Mammary epithelial cell (primary cell): ENCODE measurements at regions not wholly inside any gene's neighbourhood (a gene's known extent, or its start where the extent isn't known, plus 50 kb on each side); places are given as distances from the start of the nearest gene placed in this dataset.

ENCODE experiments used
- EZH2 ChIP-seq: IDR thresholded peaks from 2 replicates; pipeline ENCODE4 v1.6.1; 2012; ENCODE audit warnings: low read length, inconsistent platforms, borderline replicate concordance
- TF ChIP-seq, protein P1 (sequence below), 2 donors: IDR thresholded peaks in 1 of 2; conservative IDR thresholded peaks in 1 of 2; 2 replicates each; pipeline ENCODE4 v1.5.1; 2011 to 2012; ENCODE audit warnings: inconsistent platforms in 2 of 2, low read length in 2 of 2, mild to moderate bottlenecking in 2 of 2, control low read depth in 1 of 2, low read depth in 1 of 2; ENCODE audit not compliant: insufficient read depth in 1 of 2; ENCODE audit errors: extremely low read depth in 1 of 2

DNA sequence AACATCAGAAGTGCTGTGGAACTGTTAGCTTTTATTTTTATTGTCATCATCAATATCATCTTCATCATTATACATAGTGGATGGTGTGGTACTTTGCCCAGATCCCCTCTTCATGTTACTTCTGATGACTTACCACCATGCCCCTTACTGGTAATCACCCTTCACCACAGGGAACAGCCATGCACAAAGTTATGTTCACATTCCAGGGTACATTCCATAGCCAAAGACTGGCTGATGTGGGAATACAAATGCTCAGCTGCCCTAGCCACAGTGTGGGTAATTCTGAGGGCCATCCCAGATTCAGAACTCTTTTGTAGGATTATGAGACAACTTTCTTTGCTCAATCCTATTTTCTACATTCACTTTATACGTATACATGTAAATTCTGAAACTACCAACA, 691.3 kb upstream of the CXADR start:
- TF ChIP-seq, protein P1, sequence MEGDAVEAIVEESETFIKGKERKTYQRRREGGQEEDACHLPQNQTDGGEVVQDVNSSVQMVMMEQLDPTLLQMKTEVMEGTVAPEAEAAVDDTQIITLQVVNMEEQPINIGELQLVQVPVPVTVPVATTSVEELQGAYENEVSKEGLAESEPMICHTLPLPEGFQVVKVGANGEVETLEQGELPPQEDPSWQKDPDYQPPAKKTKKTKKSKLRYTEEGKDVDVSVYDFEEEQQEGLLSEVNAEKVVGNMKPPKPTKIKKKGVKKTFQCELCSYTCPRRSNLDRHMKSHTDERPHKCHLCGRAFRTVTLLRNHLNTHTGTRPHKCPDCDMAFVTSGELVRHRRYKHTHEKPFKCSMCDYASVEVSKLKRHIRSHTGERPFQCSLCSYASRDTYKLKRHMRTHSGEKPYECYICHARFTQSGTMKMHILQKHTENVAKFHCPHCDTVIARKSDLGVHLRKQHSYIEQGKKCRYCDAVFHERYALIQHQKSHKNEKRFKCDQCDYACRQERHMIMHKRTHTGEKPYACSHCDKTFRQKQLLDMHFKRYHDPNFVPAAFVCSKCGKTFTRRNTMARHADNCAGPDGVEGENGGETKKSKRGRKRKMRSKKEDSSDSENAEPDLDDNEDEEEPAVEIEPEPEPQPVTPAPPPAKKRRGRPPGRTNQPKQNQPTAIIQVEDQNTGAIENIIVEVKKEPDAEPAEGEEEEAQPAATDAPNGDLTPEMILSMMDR (conservative IDR thresholded peaks at IDR 0.05 in 1 of 2, IDR thresholded peaks at IDR 0.05 in 1 of 2; ENCODE audit: extremely low read depth in 1 of 2, insufficient read depth in 1 of 2, low read depth in 1 of 2, low read length in 2 of 2): no peak
- TF ChIP-seq EZH2: no peak
